WTC11 (cell line): ENCODE measurements at regions not wholly inside any gene's neighbourhood (a gene's known extent, or its start where the extent isn't known, plus 50 kb on each side); places are given as distances from the start of the nearest gene placed in this dataset.

Source experiments
- CBFB ChIP-seq: sonication (generic); formaldehyde crosslinking; IDR thresholded peaks from 2 replicates; pipeline ENCODE4 v1.8.1; 2022; ENCODE audit warnings: mild to moderate bottlenecking, low read depth, missing genetic modification reagents
- NFE2L1 ChIP-seq: sonication (generic); formaldehyde crosslinking; IDR thresholded peaks from 2 replicates; pipeline ENCODE4 v1.8.1; 2023; ENCODE audit warnings: missing genetic modification reagents
- TP53 ChIP-seq: sonication (generic); formaldehyde crosslinking; IDR thresholded peaks from 2 replicates; pipeline ENCODE4 v1.8.1; 2023; ENCODE audit warnings: mild to moderate bottlenecking, missing genetic modification reagents
- TF ChIP-seq, protein P1 (sequence below): sonication (generic); formaldehyde crosslinking; IDR thresholded peaks from 2 replicates; pipeline ENCODE4 v1.8.1; 2023; ENCODE audit warnings: mild to moderate bottlenecking, moderate library complexity, missing genetic modification reagents

DNA sequence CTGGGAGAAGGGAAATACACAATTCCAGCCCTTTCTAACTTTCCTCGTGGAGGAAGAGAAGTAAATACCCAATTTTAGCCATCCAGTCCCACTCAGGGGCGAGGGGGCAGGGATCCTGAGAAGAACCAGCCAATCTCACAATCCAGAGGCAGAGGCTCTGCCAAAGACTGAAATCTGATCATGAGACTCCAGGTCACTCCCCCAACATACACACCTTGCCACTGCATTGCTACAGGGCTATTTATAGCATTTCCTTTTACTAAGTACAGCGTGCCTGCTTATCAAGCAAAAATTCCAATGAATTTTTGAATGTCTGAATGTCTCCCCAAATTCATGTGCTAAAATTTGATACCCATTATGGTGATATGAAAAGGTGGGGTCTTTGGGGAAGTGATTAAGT lies 1687.5 kb downstream of the EFNB2 start:
- TF ChIP-seq CBFB (CRISPR knock-in tag) (no peak), TP53 (CRISPR knock-in tag) (no peak), NFE2L1 (CRISPR knock-in tag) (no peak)
- TF ChIP-seq, protein P1, sequence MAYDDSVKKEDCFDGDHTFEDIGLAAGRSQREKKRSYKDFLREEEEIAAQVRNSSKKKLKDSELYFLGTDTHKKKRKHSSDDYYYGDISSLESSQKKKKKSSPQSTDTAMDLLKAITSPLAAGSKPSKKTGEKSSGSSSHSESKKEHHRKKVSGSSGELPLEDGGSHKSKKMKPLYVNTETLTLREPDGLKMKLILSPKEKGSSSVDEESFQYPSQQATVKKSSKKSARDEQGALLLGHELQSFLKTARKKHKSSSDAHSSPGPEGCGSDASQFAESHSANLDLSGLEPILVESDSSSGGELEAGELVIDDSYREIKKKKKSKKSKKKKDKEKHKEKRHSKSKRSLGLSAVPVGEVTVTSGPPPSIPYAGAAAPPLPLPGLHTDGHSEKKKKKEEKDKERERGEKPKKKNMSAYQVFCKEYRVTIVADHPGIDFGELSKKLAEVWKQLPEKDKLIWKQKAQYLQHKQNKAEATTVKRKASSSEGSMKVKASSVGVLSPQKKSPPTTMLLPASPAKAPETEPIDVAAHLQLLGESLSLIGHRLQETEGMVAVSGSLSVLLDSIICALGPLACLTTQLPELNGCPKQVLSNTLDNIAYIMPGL, result no peak
